ENCODE measurements at regions not wholly inside any gene's neighbourhood (a gene's known extent, or its start where the extent isn't known, plus 50 kb on each side); places are given as distances from the start of the nearest gene placed in this dataset.

DNA sequence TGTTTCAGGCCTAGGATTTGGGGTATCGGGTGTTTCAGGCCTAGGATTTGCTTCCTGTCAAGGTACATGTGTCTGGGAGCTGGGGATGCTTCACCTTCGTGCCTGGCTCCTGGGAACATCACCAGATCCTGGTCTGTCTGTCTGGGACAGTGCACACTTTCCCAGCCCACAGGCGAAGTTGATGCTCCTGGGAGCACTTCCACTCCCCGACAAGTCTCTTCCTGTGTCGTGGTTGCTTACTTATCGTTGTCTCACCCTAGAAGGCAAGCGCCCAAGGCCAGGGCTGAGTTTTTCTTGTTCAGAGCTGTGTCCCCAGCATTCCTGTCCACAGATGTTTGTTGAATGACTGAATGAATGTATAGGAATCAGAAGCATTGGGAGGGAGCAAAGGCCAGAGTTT, 71.5 kb downstream of the LINC01488 start:
- no peak overlapping the region for H3K4me3 Mint-ChIP-seq
- Histone ChIP-seq H3K14ac (ENCODE audit: insufficient read depth, low read length) (no peak overlapping the region), H3K23me2 (ENCODE audit: insufficient read length, low read depth, low read length, poor library complexity, severe bottlenecking) (no peaks in the 10 kb centered on the region), H2AK5ac (ENCODE audit: insufficient read length, low read length) (no peak overlapping the region), H2BK120ac (ENCODE audit: low read depth, low read length, poor library complexity, severe bottlenecking) (no peak overlapping the region), H4K91ac (ENCODE audit: insufficient read length, low read depth, low read length) (no peak overlapping the region), H2BK5ac (ENCODE audit: insufficient read length, low read length) (no peak overlapping the region), H3K27ac (ENCODE audit: insufficient read length, low read depth, low read length) (no peak overlapping the region), H2BK15ac (ENCODE audit: low read depth, low read length) (no peak overlapping the region), H3K9ac (ENCODE audit: extremely low read depth, insufficient read length, low read length) (no peak overlapping the region), H3T11ph (ENCODE audit: low read length) (no peak overlapping the region), H3K9me3 (ENCODE audit: control insufficient read depth, low read depth, low read length) (no peaks in the 10 kb centered on the region), H3K23ac (ENCODE audit: insufficient read length, low read depth, low read length) (no peak overlapping the region), H3K27me3 (ENCODE audit: insufficient read depth, low read length) (no peaks in the 10 kb centered on the region), H3K4ac (ENCODE audit: low read depth, low read length) (no peak overlapping the region), H3K18ac (ENCODE audit: insufficient read length, low read depth, low read length) (no peak overlapping the region), H3K79me2 (ENCODE audit: insufficient read depth, low read length) (no peaks in the 10 kb centered on the region), H3K4me2 (ENCODE audit: insufficient read depth, insufficient read length, low read length) (no peak overlapping the region), H2BK12ac (ENCODE audit: insufficient read length, low read depth, low read length) (no peak overlapping the region), H4K20me1 (ENCODE audit: control insufficient read depth, insufficient read depth, insufficient read length) (no peaks in the 10 kb centered on the region), H4K8ac (replicated peaks; ENCODE audit: insufficient read length, low read depth, low read length) (no peak overlapping the region), H4K5ac (ENCODE audit: insufficient read length, low read depth, low read length) (no peak overlapping the region), H3K79me1 (ENCODE audit: insufficient read depth, low read depth, low read length, poor library complexity, severe bottlenecking) (no peaks in the 10 kb centered on the region), H3K4me1 (ENCODE audit: insufficient read depth, low read length) (no peaks in the 10 kb centered on the region), H2BK20ac (ENCODE audit: low read depth, low read length, poor library complexity, severe bottlenecking) (no peak overlapping the region), H3K56ac (ENCODE audit: insufficient read length, low read depth, low read length) (no peak overlapping the region), H2AFZ (ENCODE audit: low read length) (no peak overlapping the region)
- TF ChIP-seq, protein P1, sequence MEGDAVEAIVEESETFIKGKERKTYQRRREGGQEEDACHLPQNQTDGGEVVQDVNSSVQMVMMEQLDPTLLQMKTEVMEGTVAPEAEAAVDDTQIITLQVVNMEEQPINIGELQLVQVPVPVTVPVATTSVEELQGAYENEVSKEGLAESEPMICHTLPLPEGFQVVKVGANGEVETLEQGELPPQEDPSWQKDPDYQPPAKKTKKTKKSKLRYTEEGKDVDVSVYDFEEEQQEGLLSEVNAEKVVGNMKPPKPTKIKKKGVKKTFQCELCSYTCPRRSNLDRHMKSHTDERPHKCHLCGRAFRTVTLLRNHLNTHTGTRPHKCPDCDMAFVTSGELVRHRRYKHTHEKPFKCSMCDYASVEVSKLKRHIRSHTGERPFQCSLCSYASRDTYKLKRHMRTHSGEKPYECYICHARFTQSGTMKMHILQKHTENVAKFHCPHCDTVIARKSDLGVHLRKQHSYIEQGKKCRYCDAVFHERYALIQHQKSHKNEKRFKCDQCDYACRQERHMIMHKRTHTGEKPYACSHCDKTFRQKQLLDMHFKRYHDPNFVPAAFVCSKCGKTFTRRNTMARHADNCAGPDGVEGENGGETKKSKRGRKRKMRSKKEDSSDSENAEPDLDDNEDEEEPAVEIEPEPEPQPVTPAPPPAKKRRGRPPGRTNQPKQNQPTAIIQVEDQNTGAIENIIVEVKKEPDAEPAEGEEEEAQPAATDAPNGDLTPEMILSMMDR (conservative IDR thresholded peaks at IDR 0.05) = no peak
- no peak for DNase-seq
- H3K4me1 Mint-ChIP-seq = no peaks in the 10 kb centered on the region
- WGBS (ENCODE audit: extremely low coverage, insufficient read length, low lambda C conversion rate) = no CpG with 5 or more reads among the region's 7 CpGs
- peaks cover 7 to 15% (median 8%) of the 10 kb centered on the region in 3 experiments for H3K36me3 Mint-ChIP-seq (ENCODE audit: insufficient read depth in 1 of 3, low read depth in 3 of 3)
- no peak overlapping the region; a peak in 1 of 7 replicates for H3K27ac Mint-ChIP-seq
- peaks cover 11% of the 10 kb centered on the region for H3K27me3 Mint-ChIP-seq (ENCODE audit: low read depth)
- H3K9me3 Mint-ChIP-seq = peaks cover 18 to 19% of the 10 kb centered on the region in 2 experiments

Data from H9 (cell line).